ENCODE measurements at regions not wholly inside any gene's neighbourhood (a gene's known extent, or its start where the extent isn't known, plus 50 kb on each side); places are given as distances from the start of the nearest gene placed in this dataset.
A peak's percentile ranks its signal among the peaks of the same experiment; 100 is the strongest.

DNA sequence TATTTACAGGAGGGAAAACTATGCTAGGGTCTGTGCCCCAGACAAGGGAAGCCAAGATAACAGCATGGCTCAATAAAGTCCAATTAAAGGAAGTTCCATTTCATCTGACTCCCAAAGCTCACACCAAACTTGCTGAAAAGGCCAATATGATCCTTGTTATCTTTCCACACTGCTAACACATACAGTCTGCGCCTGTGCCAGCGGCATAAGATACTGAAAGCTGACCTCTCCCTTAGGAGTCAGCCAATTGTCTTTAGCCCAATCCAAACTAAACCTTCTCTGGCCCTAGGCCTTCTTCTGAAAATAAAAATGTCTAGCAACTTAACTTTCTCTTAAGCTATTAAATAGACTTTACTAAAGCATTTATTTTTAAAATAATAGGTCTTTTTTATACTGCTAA lies 179.0 kb upstream of the PLD5 start:
- TF ChIP-seq POLR2A (IDR thresholded peaks at IDR 0.05), result no peak
- no peak for TF ChIP-seq CTCF (IDR thresholded peaks at IDR 0.05)
- no peaks in the 10 kb centered on the region for H3K36me3 ChIP-seq
- H3K27me3 ChIP-seq, result no peaks in the 10 kb centered on the region
- H3K4me1 ChIP-seq, result no peaks in the 10 kb centered on the region
- no peaks in the 10 kb centered on the region for H3K9me3 ChIP-seq
- DNase-seq, result no peak
- intact Hi-C loops (cut with DNase I; ENCODE audit: low total_unique reads), result no loop called here
- no peak overlapping the region for H3K27ac ChIP-seq
- H3K4me3 ChIP-seq, result no peak overlapping the region

DNA sequence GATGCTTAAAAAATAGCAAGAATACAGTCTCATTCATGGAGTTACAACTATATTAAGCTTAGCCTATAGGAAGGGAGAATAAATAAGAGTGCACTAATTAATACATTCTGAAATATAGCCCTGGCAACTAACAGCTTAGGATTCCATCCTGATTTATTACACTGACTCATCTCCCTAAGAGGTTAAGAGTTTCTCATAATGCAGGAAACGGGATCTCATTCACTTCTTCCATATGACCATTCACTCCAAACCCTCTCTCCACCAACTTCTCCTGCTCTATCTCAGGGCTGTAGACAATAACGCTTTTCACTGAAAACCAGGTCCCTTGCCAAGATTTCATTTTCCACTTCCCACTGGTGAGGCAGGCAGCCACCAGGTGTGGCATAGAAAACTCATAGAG lies 168.5 kb upstream of the PLD5 start:
- DNase-seq, result no peak
- no peak overlapping the region for H3K4me3 ChIP-seq
- no peaks in the 10 kb centered on the region for H3K9me3 ChIP-seq
- intact Hi-C loops (cut with DNase I; ENCODE audit: low total_unique reads), result no loop called here
- H3K27ac ChIP-seq, result no peak overlapping the region
- no peaks in the 10 kb centered on the region for H3K27me3 ChIP-seq
- H3K36me3 ChIP-seq, result no peaks in the 10 kb centered on the region
- no peaks in the 10 kb centered on the region for H3K4me1 ChIP-seq
- no peak for TF ChIP-seq CTCF (IDR thresholded peaks at IDR 0.05)
- TF ChIP-seq POLR2A (IDR thresholded peaks at IDR 0.05), result no peak

DNA sequence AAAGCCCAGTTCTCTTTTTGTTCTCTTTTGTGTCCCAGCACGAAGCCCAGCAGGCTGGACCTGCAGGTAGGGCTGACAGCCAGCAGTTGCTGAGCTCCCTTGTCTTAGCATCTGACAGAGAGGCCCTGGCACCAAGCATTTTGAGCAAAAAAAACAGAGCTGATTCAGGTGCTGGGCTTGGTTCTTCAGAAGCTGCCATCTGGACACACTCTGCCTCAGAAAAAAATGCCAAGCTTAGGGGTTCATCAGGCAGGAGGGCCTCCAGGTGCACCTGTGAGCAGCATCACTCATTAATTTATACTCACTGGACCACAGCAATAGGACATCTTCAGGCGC lies 167.1 kb upstream of the PLD5 start:
- TF ChIP-seq CTCF (IDR thresholded peaks at IDR 0.05) (no peak), POLR2A (IDR thresholded peaks at IDR 0.05) (no peak)
- Histone ChIP-seq H3K4me3 (no peak overlapping the region), H3K27me3 (no peaks in the 10 kb centered on the region), H3K4me1 (no peaks in the 10 kb centered on the region), H3K36me3 (no peaks in the 10 kb centered on the region), H3K9me3 (no peaks in the 10 kb centered on the region), H3K27ac (no peak overlapping the region)
- intact Hi-C loops (cut with DNase I; ENCODE audit: low total_unique reads), result no loop called here
- no peak for DNase-seq

- DNase-seq, result peak in 1 of 2 donors; percentile 16
- Histone ChIP-seq H3K36me3 (no peaks in the 10 kb centered on the region), H3K9me3 (no peaks in the 10 kb centered on the region), H3K4me3 (no peak overlapping the region), H3K27me3 (no peaks in the 10 kb centered on the region), H3K4me1 (no peaks in the 10 kb centered on the region), H3K27ac (no peak overlapping the region)
- intact Hi-C loops (cut with DNase I; ENCODE audit: low total_unique reads), result no loop called here
- TF ChIP-seq POLR2A (IDR thresholded peaks at IDR 0.05) (no peak), CTCF (IDR thresholded peaks at IDR 0.05) (no peak)
These were observed 166.5 kb upstream of the PLD5 start for GRCh38 chr1:242690849-242691609.

DNA sequence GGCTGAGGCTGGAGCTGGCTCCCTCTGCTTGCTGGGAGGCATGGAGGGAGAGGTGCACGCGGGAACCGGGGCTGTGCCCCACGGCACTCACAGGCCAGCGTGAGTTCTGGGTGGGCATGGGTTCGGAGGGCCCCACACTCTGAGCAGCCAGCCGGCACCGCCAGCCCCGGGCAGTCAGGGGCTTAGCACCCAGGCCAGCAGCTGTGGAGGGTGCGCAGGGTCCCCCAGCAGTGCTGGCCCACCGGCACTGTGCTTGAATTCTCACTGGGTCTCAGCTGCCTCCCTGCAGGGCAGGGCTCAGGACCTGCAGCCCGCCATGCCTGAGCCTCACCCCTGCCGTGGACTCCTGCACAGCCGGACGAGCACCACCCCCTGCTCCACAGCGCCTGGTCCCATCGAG lies 164.9 kb upstream of the PLD5 start:
- no peaks in the 10 kb centered on the region for H3K9me3 ChIP-seq
- DNase-seq, result no peak
- no peak for TF ChIP-seq CTCF (IDR thresholded peaks at IDR 0.05)
- H3K36me3 ChIP-seq, result no peaks in the 10 kb centered on the region
- no peak overlapping the region for H3K27ac ChIP-seq
- no peak overlapping the region for H3K4me3 ChIP-seq
- no peaks in the 10 kb centered on the region for H3K27me3 ChIP-seq
- intact Hi-C loops (cut with DNase I; ENCODE audit: low total_unique reads), result no loop called here
- H3K4me1 ChIP-seq, result no peaks in the 10 kb centered on the region
